OCI-LY7 (cell line): ENCODE measurements at regions not wholly inside any gene's neighbourhood (a gene's known extent, or its start where the extent isn't known, plus 50 kb on each side); places are given as distances from the start of the nearest gene placed in this dataset.

ENCODE experiments used
- BruUV-seq: library from RNA; stranded (reverse); fragments of 400-500 nt; replicated peaks from 2 replicates; lab custom pipeline; 2021; lab: Mats Ljungman, UMichigan
- CTCF ChIA-PET: fragments of 300-600 bp; sonication (Branson Sonifier 250); formaldehyde crosslinking; loops from one replicate; lab custom pipeline; 2022; ENCODE audit warnings: antibody characterized with exemption; ENCODE audit not compliant: unreplicated experiment; lab: Charles Lee
- POLR2A ChIA-PET: fragments of 300-600 bp; sonication (Branson Sonifier 250); formaldehyde crosslinking; loops from one replicate; lab custom pipeline; 2022; ENCODE audit warnings: antibody characterized with exemption; lab: Charles Lee
- DNase-seq: peaks from one replicate; pipeline ENCODE4 v3.0.0-alpha.2; 2015; ENCODE audit warnings: low spot score
- H2AFZ ChIP-seq: fragments of 200-600 bp; sonication (generic), shearing (Covaris generic); 2 replicates; pipeline ENCODE4 v1.6.1; 2014; ENCODE audit warnings: mild to moderate bottlenecking, antibody characterized with exemption, low read length, moderate library complexity
- H3K27ac ChIP-seq: fragments of 200-600 bp; sonication (generic); 2 replicates; pipeline ENCODE4 v1.5.1; 2014; ENCODE audit warnings: mixed run types, low read depth, mild to moderate bottlenecking, moderate library complexity, low read length, inconsistent platforms; ENCODE audit not compliant: poor library complexity, severe bottlenecking
- H3K36me3 ChIP-seq: fragments of 200-600 bp; sonication (generic); 2 replicates; pipeline ENCODE4 v1.6.1; 2014; ENCODE audit warnings: mild to moderate bottlenecking, antibody characterized with exemption, low read length, moderate library complexity, mixed read lengths; ENCODE audit not compliant: insufficient read depth
- H3K4me1 ChIP-seq: fragments of 200-600 bp; sonication (generic); 2 replicates; pipeline ENCODE4 v1.5.1; 2014; ENCODE audit warnings: mild to moderate bottlenecking, low read length; ENCODE audit not compliant: insufficient read depth, poor library complexity, severe bottlenecking
- H3K4me2 ChIP-seq: fragments of 200-600 bp; sonication (generic); 2 replicates; pipeline ENCODE4 v1.6.1; 2014; ENCODE audit warnings: mild to moderate bottlenecking, low read length
- H3K4me3 ChIP-seq: fragments of 200-600 bp; sonication (generic); 2 replicates; pipeline ENCODE4 v1.5.1; 2014; ENCODE audit warnings: mild to moderate bottlenecking, low read depth, low read length; ENCODE audit not compliant: poor library complexity, severe bottlenecking
- H3K79me2 ChIP-seq: fragments of 200-600 bp; sonication (generic); 2 replicates; pipeline ENCODE4 v1.6.1; 2016; ENCODE audit warnings: low read depth, mild to moderate bottlenecking, low read length, moderate library complexity, mixed read lengths; ENCODE audit not compliant: insufficient read depth
- H3K9me2 ChIP-seq: fragments of 200-600 bp; sonication (generic); 2 replicates; pipeline ENCODE4 v1.6.1; 2016; ENCODE audit warnings: mild to moderate bottlenecking, low read length, mixed read lengths; ENCODE audit not compliant: insufficient read depth
- H3K9me3 ChIP-seq: fragments of 200-600 bp; sonication (generic); 2 replicates; pipeline ENCODE4 v1.6.1; 2014; ENCODE audit warnings: mild to moderate bottlenecking, mixed run types, low read length, mixed read lengths
- H4K20me1 ChIP-seq: fragments of 200-600 bp; sonication (generic); 2 replicates; pipeline ENCODE4 v1.6.1; 2014; ENCODE audit warnings: mild to moderate bottlenecking, antibody characterized with exemption, low read length, moderate library complexity, mixed read lengths; ENCODE audit not compliant: insufficient read depth
- EZH2phosphoT487 ChIP-seq: fragments of 200-600 bp; sonication (generic); IDR thresholded peaks from 2 replicates; pipeline ENCODE4 v1.6.1; 2018; ENCODE audit warnings: low read depth, borderline replicate concordance, mild to moderate bottlenecking, mixed run types, antibody characterized with exemption, low read length, moderate library complexity, mixed read lengths
- intact Hi-C: fragments of 100-400 bp; cut with micrococcal nuclease; formaldehyde crosslinking; loops from one replicate; pipeline ENCODE4 v1.10.0; 2022; ENCODE audit not compliant: unreplicated experiment
- TF ChIP-seq, protein P1 (sequence below): fragments of 200-600 bp; sonication (generic); conservative IDR thresholded peaks from 2 replicates; pipeline ENCODE4 v1.5.1; 2014; ENCODE audit warnings: mild to moderate bottlenecking, antibody characterized with exemption, low read length, moderate library complexity, mixed read lengths

DNA sequence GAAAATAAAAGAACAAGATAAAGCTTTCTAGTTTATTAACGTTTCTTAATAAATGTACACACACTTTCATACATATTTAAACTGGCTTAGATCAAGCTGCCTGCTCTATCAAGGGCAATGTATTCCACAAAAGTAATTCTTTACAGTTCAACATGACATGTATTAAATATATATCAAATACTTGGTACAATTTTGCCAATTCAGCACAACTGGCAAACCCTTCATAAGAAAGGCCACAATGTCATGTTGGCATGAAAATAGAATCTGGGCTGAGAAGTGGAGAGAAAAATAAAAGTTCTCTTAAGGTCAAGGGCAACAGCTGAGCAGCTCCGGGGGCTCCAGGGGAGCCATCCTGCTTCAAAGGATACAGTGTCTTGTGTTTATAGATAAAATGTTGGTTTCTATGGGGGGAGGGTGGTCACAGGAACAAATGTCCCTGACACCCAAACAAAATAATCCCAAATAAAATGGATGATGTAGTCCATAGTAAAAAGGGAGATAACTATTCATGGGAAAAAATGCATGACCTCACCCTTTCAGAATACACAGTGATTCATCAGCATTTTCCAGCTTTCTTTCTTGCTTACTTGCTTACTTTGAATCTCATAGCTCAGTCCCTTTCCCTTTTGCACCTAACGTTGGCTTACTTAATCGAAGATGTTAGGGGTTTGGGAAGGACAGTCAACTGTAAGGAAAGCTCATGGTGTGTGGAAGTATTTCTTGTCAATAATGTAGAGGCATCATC lies 494.9 kb downstream of the NYAP2 start:
- CTCF ChIA-PET: no interaction called here
- Histone ChIP-seq H3K9me3 (no peaks in the 10 kb centered on the region), H2AFZ (no peak overlapping the region), H3K9me2 (no peaks in the 10 kb centered on the region), H3K4me2 (no peak overlapping the region), H3K4me1 (no peaks in the 10 kb centered on the region), H3K4me3 (no peak overlapping the region), H3K27ac (no peak overlapping the region), H3K79me2 (no peaks in the 10 kb centered on the region; the same call in 1 of the 2 replicates), H3K36me3 (no peaks in the 10 kb centered on the region), H4K20me1 (no peaks in the 10 kb centered on the region)
- POLR2A ChIA-PET: interaction anchor here (0.6 kb wide), 1 partner anchor 719 kb away, joined by 3 read pairs; no protein-coding TSS in a partner anchor
- TF ChIP-seq EZH2phosphoT487: no peak
- TF ChIP-seq, protein P1, sequence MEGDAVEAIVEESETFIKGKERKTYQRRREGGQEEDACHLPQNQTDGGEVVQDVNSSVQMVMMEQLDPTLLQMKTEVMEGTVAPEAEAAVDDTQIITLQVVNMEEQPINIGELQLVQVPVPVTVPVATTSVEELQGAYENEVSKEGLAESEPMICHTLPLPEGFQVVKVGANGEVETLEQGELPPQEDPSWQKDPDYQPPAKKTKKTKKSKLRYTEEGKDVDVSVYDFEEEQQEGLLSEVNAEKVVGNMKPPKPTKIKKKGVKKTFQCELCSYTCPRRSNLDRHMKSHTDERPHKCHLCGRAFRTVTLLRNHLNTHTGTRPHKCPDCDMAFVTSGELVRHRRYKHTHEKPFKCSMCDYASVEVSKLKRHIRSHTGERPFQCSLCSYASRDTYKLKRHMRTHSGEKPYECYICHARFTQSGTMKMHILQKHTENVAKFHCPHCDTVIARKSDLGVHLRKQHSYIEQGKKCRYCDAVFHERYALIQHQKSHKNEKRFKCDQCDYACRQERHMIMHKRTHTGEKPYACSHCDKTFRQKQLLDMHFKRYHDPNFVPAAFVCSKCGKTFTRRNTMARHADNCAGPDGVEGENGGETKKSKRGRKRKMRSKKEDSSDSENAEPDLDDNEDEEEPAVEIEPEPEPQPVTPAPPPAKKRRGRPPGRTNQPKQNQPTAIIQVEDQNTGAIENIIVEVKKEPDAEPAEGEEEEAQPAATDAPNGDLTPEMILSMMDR: no peak
- no TSS peak for BruUV-seq
- intact Hi-C loops: no loop called here
- DNase-seq: no peak

DNA sequence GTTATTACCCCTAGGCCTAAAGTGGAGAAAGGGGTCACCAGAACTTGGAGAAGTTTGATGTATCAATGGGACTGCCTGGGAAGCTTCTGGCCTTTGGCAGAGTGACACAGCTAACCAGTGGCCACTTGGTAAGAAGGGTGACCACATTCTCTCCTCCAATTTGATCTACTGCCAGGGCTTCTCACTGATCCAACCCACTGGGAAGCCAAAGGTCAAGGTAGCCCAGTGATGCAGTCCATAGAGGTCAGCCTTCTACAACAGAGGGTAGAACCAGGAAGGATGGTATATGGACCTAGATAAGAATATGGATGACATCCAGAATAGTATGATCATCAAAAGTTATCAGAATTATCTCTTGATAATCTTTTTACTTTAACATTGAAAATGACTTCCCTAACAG lies 493.6 kb downstream of the NYAP2 start:
- no peak overlapping the region for H3K4me2 ChIP-seq
- BruUV-seq: no TSS peak
- ChIA-PET CTCF (no interaction called here), POLR2A (no interaction called here)
- no peaks in the 10 kb centered on the region for H3K36me3 ChIP-seq
- no peak overlapping the region for H2AFZ ChIP-seq
- H3K4me1 ChIP-seq: no peaks in the 10 kb centered on the region
- H3K4me3 ChIP-seq: no peak overlapping the region
- no peaks in the 10 kb centered on the region for H3K9me2 ChIP-seq
- TF ChIP-seq, protein P1: no peak
- no peak for TF ChIP-seq EZH2phosphoT487
- H3K9me3 ChIP-seq: no peaks in the 10 kb centered on the region
- H3K79me2 ChIP-seq: no peaks in the 10 kb centered on the region
- H4K20me1 ChIP-seq: no peaks in the 10 kb centered on the region
- intact Hi-C loops: no loop called here
- H3K27ac ChIP-seq: no peak overlapping the region
- DNase-seq: no peak

DNA sequence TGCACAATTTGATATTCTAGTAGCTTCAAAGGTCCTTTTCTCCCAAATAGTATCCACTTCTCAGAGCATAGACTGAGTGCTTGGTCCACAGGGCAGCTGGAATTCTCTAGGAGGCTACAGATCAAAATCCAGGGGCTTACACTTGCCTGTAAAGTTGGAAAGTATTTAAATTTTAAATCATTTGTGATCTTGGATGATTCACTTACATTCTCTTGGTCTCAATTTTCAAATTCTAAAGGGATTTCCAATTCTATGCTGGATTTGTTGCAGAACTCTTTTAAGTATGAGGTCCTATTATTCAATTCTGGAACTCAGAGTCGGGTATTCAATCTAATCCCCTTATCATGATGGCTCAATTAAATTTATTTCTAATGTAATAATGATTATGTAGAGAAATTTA lies 492.3 kb downstream of the NYAP2 start:
- no peaks in the 10 kb centered on the region for H3K9me2 ChIP-seq
- H3K79me2 ChIP-seq: no peaks in the 10 kb centered on the region
- CTCF ChIA-PET: no interaction called here
- H3K4me3 ChIP-seq: no peak overlapping the region
- no TSS peak for BruUV-seq
- no peaks in the 10 kb centered on the region for H3K36me3 ChIP-seq
- intact Hi-C loops: no loop called here
- H3K4me1 ChIP-seq: no peaks in the 10 kb centered on the region
- H4K20me1 ChIP-seq: no peaks in the 10 kb centered on the region
- no peak overlapping the region for H3K27ac ChIP-seq
- DNase-seq: no peak
- H2AFZ ChIP-seq: no peak overlapping the region
- TF ChIP-seq, protein P1: no peak
- TF ChIP-seq EZH2phosphoT487: no peak
- H3K9me3 ChIP-seq: no peaks in the 10 kb centered on the region
- POLR2A ChIA-PET: interaction anchor here (1.3 to 1.5 kb wide), 2 partner anchors 8 to 9 kb away, joined by 3 to 4 read pairs; no protein-coding TSS in a partner anchor
- H3K4me2 ChIP-seq: no peak overlapping the region
